Mesenchymal stem cell (in vitro differentiated cells and primary cell): ENCODE measurements at regions not wholly inside any gene's neighbourhood (a gene's known extent, or its start where the extent isn't known, plus 50 kb on each side); places are given as distances from the start of the nearest gene placed in this dataset.

Experiments used
- DNase-seq: peaks from one replicate; pipeline ENCODE4 v3.0.0-alpha.2; 2013
- H2AFZ ChIP-seq: one replicate; pipeline ENCODE4 v1.6.1; 2013; ENCODE audit warnings: low read depth, mild to moderate bottlenecking, control low read depth, inconsistent platforms, low read length, moderate library complexity
- H2AK5ac ChIP-seq: 2 replicates; pipeline ENCODE4 v1.6.1; 2013; ENCODE audit warnings: low read length, moderate library complexity, mild to moderate bottlenecking, inconsistent platforms; ENCODE audit not compliant: severe bottlenecking
- H2BK120ac ChIP-seq: one replicate; pipeline ENCODE4 v1.6.1; 2013; ENCODE audit warnings: low read depth, mild to moderate bottlenecking, inconsistent platforms, low read length, moderate library complexity
- H2BK12ac ChIP-seq, 2 experiments: one replicate each; pipeline ENCODE4 v1.6.1; 2013; ENCODE audit warnings: inconsistent platforms in 2 of 2, low read length in 2 of 2, mild to moderate bottlenecking in 2 of 2, moderate library complexity in 2 of 2, control low read depth in 1 of 2
- H2BK15ac ChIP-seq: one replicate; pipeline ENCODE4 v1.6.1; 2013; ENCODE audit warnings: mild to moderate bottlenecking, low read depth, inconsistent platforms; ENCODE audit not compliant: poor library complexity, severe bottlenecking
- H2BK5ac ChIP-seq: 2 replicates; pipeline ENCODE4 v1.6.1; 2013; ENCODE audit warnings: low read depth, mild to moderate bottlenecking, low read length, control low read depth, inconsistent platforms; ENCODE audit not compliant: poor library complexity, severe bottlenecking
- H3K14ac ChIP-seq, 2 experiments: one replicate each; pipeline ENCODE4 v1.6.1; 2013; ENCODE audit warnings: inconsistent platforms in 2 of 2, low read length in 2 of 2, control low read depth in 1 of 2, mild to moderate bottlenecking in 1 of 2, moderate library complexity in 1 of 2
- H3K18ac ChIP-seq, 2 experiments: one replicate each; pipeline ENCODE4 v1.6.1; 2013; ENCODE audit warnings: inconsistent platforms in 2 of 2, low read length in 2 of 2, control low read depth in 1 of 2, low read depth in 1 of 2, mild to moderate bottlenecking in 1 of 2
- H3K23ac ChIP-seq, 2 experiments: one replicate each; pipeline ENCODE4 v1.6.1; 2013; ENCODE audit warnings: inconsistent platforms in 2 of 2, low read length in 2 of 2, mild to moderate bottlenecking in 2 of 2, moderate library complexity in 2 of 2, control low read depth in 1 of 2
- H3K27ac ChIP-seq: 2 replicates; pipeline ENCODE4 v1.5.1; 2013; ENCODE audit warnings: mild to moderate bottlenecking, moderate library complexity, low read length, control low read depth, inconsistent platforms; ENCODE audit not compliant: poor library complexity, severe bottlenecking
- H3K27me3 ChIP-seq, 2 experiments: 2 replicates each; pipeline versions ENCODE4 v1.6.1 to v1.7.0; 2013; ENCODE audit warnings: low read length in 2 of 2, mild to moderate bottlenecking in 2 of 2, moderate library complexity in 2 of 2, control low read depth in 1 of 2, inconsistent platforms in 1 of 2; ENCODE audit not compliant: control insufficient read depth in 1 of 2, insufficient read depth in 1 of 2
- H3K36me3 ChIP-seq, 2 experiments: 2 replicates each; pipeline versions ENCODE4 v1.6.1 to v1.7.0; 2013; ENCODE audit warnings: low read length in 2 of 2, control low read depth in 1 of 2, inconsistent platforms in 1 of 2, low read depth in 1 of 2, mild to moderate bottlenecking in 1 of 2; ENCODE audit not compliant: insufficient read depth in 2 of 2, control insufficient read depth in 1 of 2
- H3K4ac ChIP-seq, 2 experiments: one replicate each; pipeline ENCODE4 v1.6.1; 2013; ENCODE audit warnings: inconsistent platforms in 2 of 2, low read length in 2 of 2, mild to moderate bottlenecking in 2 of 2, moderate library complexity in 2 of 2, control low read depth in 1 of 2, low read depth in 1 of 2
- H3K4me1 ChIP-seq: 2 replicates; pipeline ENCODE4 v1.6.1; 2013; ENCODE audit warnings: low read depth, low read length, control low read depth; ENCODE audit not compliant: control insufficient read depth, insufficient read depth
- H3K4me2 ChIP-seq: 2 replicates; pipeline ENCODE4 v1.6.1; 2013; ENCODE audit warnings: low read length, mild to moderate bottlenecking, inconsistent platforms; ENCODE audit not compliant: poor library complexity, severe bottlenecking
- H3K4me3 ChIP-seq, 2 experiments: 2 replicates each; pipeline versions ENCODE4 v1.5.1 to v1.7.0; 2013; ENCODE audit warnings: low read length in 2 of 2, mild to moderate bottlenecking in 2 of 2, control low read depth in 1 of 2, low read depth in 1 of 2; ENCODE audit not compliant: insufficient read depth in 1 of 2
- H3K79me1 ChIP-seq: replicated peaks from 2 replicates; pipeline ENCODE4 v1.6.1; 2013; ENCODE audit warnings: mild to moderate bottlenecking, control low read depth, low read length, inconsistent platforms; ENCODE audit not compliant: poor library complexity, severe bottlenecking
- H3K9ac ChIP-seq: 2 replicates; pipeline ENCODE4 v1.7.0; 2013; ENCODE audit warnings: mild to moderate bottlenecking, low read length, moderate library complexity
- H3K9me3 ChIP-seq: 2 replicates; pipeline ENCODE4 v1.7.0; 2013; ENCODE audit warnings: mild to moderate bottlenecking, low read length; ENCODE audit not compliant: control insufficient read depth
- H4K8ac ChIP-seq: one replicate; pipeline ENCODE4 v1.6.1; 2013; ENCODE audit warnings: inconsistent platforms, mild to moderate bottlenecking, low read length, moderate library complexity
- H4K91ac ChIP-seq: one replicate; pipeline ENCODE4 v1.6.1; 2013; ENCODE audit warnings: mild to moderate bottlenecking, low read length, inconsistent platforms
- WGBS: methylation state at CpG from one replicate; pipeline ENCODE4 v1.1.7; 2013; ENCODE audit warnings: mixed read lengths; 5-methylcytosine and 5-hydroxymethylcytosine counted together

DNA sequence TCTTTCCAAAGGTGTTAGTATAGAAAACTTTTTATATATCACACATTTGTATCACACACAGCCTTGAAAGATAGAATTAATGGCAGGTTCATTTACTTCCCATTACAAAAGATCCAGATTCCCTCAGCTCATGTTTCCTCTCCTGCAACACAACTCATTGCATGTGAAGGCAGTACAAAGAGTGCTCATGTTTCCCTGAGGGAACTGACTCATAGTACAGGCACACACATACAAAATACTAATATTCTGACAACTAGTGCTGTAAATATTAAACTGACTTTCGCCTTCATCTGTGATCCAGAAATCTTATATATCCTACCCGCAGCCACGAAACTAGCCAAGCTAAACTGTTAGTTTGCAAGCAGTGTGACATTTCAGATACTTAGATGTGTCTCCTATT is 819.8 kb upstream of the PCDH7 start:
- Histone ChIP-seq H4K91ac (no peak overlapping the region), H3K79me1 (no peaks in the 10 kb centered on the region), H3K14ac (no peak overlapping the region), H2BK5ac (no peak overlapping the region), H2AFZ (no peak overlapping the region), H3K27me3 (no peaks in the 10 kb centered on the region), H3K9me3 (peaks cover 4% of the 10 kb centered on the region), H2BK15ac (no peak overlapping the region), H3K18ac (no peak overlapping the region), H3K4me3 (no peak overlapping the region), H2AK5ac (no peak overlapping the region), H4K8ac (no peak overlapping the region), H2BK120ac (no peak overlapping the region), H3K4me2 (no peak overlapping the region), H2BK12ac (no peak overlapping the region), H3K9ac (no peak overlapping the region), H3K4me1 (no peaks in the 10 kb centered on the region), H3K4ac (no peak overlapping the region), H3K36me3 (no peaks in the 10 kb centered on the region), H3K23ac (no peak overlapping the region), H3K27ac (no peak overlapping the region)
- DNase-seq, result no peak
- 83% methylated on average over 1 of the region's 3 CpGs for WGBS

DNA sequence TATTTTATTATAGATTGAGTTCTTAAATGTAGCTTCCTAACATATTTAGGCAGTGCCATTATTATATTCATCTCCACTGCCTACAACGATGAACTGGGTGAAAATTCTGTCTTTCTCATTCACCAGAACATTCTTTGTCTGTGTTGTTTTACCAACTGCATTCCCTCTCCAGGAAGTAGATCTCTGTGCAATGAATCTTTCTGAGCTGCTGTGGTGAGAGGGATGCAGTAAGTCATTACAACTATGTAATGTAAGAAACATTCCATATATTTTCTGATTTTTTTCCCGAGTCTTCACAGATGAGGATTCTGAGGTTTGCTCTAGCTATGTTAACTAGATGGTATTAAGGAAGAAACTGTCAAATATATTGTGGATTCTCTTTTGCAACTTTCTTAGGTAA is 811.9 kb upstream of the PCDH7 start:
- 100% methylated on average over 1 of the region's 2 CpGs for WGBS
- Histone ChIP-seq H3K79me1 (no peaks in the 10 kb centered on the region), H2BK15ac (no peak overlapping the region), H2BK12ac (no peak overlapping the region), H3K18ac (no peak overlapping the region), H3K9ac (no peak overlapping the region), H3K9me3 (peaks cover 6% of the 10 kb centered on the region), H2BK120ac (no peak overlapping the region), H4K91ac (no peak overlapping the region), H3K36me3 (no peaks in the 10 kb centered on the region), H3K4ac (no peak overlapping the region), H2AFZ (no peak overlapping the region), H4K8ac (no peak overlapping the region), H3K23ac (no peak overlapping the region), H3K4me2 (no peak overlapping the region), H3K27ac (no peak overlapping the region), H3K14ac (no peak overlapping the region), H3K4me1 (no peaks in the 10 kb centered on the region), H2AK5ac (no peak overlapping the region), H3K27me3 (no peaks in the 10 kb centered on the region), H3K4me3 (no peak overlapping the region), H2BK5ac (no peak overlapping the region)
- DNase-seq, result peak; percentile 11

DNA sequence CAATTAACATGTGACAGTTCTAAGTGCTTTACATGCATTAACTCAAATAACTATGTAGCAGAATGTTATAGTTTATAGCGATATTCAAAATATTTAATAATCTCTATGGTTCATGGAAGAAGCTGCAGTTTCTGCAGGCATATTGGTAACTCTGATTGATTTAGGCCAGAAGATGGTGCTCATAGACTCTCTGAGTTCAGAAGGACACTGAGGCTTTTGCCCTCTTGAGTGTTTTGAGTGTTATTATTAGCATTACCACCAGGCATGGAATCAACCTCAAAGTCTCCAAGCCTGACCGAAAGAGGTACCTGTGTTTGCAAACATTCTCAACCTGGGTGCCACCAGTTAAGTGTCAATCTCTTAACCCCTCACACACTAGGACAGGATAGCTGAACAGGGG is 792.3 kb upstream of the PCDH7 start:
- H3K4me3 ChIP-seq, result no peak overlapping the region
- H3K4me2 ChIP-seq, result no peak overlapping the region
- no peak overlapping the region for H2AFZ ChIP-seq
- H2BK120ac ChIP-seq, result no peak overlapping the region
- H3K23ac ChIP-seq, result no peak overlapping the region
- H3K27me3 ChIP-seq, result no peaks in the 10 kb centered on the region
- no peaks in the 10 kb centered on the region for H3K36me3 ChIP-seq
- H4K8ac ChIP-seq, result no peak overlapping the region
- H3K18ac ChIP-seq, result no peak overlapping the region
- no peaks in the 10 kb centered on the region for H3K79me1 ChIP-seq
- H3K9me3 ChIP-seq, result no peaks in the 10 kb centered on the region
- H3K4me1 ChIP-seq, result no peaks in the 10 kb centered on the region
- no peak for DNase-seq
- H3K9ac ChIP-seq, result no peak overlapping the region
- H3K4ac ChIP-seq, result no peak overlapping the region
- H3K27ac ChIP-seq, result no peak overlapping the region
- no peak overlapping the region for H3K14ac ChIP-seq
- H2BK5ac ChIP-seq, result no peak overlapping the region
- H2BK15ac ChIP-seq, result no peak overlapping the region
- no peak overlapping the region for H4K91ac ChIP-seq
- WGBS, result 95% methylated on average over 1 of the region's 2 CpGs
- no peak overlapping the region for H2AK5ac ChIP-seq
- H2BK12ac ChIP-seq, result no peak overlapping the region

DNA sequence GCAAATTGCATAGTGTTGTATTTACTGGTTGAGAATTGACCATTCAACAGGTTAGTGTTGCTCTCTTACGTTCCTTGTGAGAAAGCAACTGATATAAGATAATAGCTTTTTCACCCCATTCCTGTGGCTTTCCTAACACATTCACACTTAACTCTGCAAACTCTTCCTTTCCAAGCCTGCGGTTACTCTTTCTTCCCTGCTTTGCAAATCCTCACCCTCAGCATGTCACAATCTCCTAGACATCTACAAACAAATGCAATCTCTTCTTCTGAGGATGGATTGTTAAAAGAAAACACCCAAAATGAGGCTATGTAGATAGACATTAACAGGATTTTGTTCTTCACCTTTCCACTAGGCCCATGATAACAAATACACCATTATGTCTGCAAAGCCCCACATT is 771.7 kb upstream of the PCDH7 start:
- Histone ChIP-seq H2AK5ac (no peak overlapping the region), H3K4me1 (no peaks in the 10 kb centered on the region), H4K91ac (no peak overlapping the region), H4K8ac (no peak overlapping the region), H3K9me3 (no peaks in the 10 kb centered on the region), H3K4me2 (no peak overlapping the region), H3K18ac (no peak overlapping the region), H3K4me3 (no peak overlapping the region), H2BK5ac (no peak overlapping the region), H2BK12ac (no peak overlapping the region), H2AFZ (no peak overlapping the region), H3K4ac (no peak overlapping the region), H3K27me3 (no peaks in the 10 kb centered on the region), H3K36me3 (no peaks in the 10 kb centered on the region), H3K79me1 (no peaks in the 10 kb centered on the region), H2BK120ac (no peak overlapping the region), H3K9ac (no peak overlapping the region), H3K23ac (no peak overlapping the region), H3K14ac (no peak overlapping the region), H2BK15ac (no peak overlapping the region), H3K27ac (no peak overlapping the region)
- DNase-seq, result no peak
- 73% methylated on average over 2 of the region's 2 CpGs for WGBS
